ENCODE measurements at regions not wholly inside any gene's neighbourhood (a gene's known extent, or its start where the extent isn't known, plus 50 kb on each side); places are given as distances from the start of the nearest gene placed in this dataset.
"Not testable (repeated sequence)": the region's sequence is repeated elsewhere in the genome, so short reads cannot be mapped to it uniquely, and the experiment has no call there.

- Mint-ChIP-seq H3K27ac (no peak overlapping the region), H3K36me3 (ENCODE audit: insufficient read depth in 2 of 2) (peaks cover 0 to 2% of the 10 kb centered on the region in 2 donors), H3K4me3 (no peak overlapping the region), H3K4me1 (ENCODE audit: low read depth) (no peaks in the 10 kb centered on the region), H3K27me3 (ENCODE audit: low read depth) (no peaks in the 10 kb centered on the region), H3K9me3 (peaks cover 4% of the 10 kb centered on the region in 2 donors)
- ATAC-seq (replicated peaks in 1 of 2): no peak
- DNase-seq: no peak
These were observed 401.8 kb downstream of the BTG1 start for GRCh38 chr12:91743704-91744321.

- peaks cover 4% of the 10 kb centered on the region in 2 donors for H3K9me3 Mint-ChIP-seq
- no peak overlapping the region for H3K27ac Mint-ChIP-seq
- DNase-seq (no peak), ATAC-seq (replicated peaks in 1 of 2) (no peak)
- no peaks in the 10 kb centered on the region for H3K4me1 Mint-ChIP-seq (ENCODE audit: low read depth)
- H3K27me3 Mint-ChIP-seq (ENCODE audit: low read depth): no peaks in the 10 kb centered on the region
- peaks cover 0 to 2% of the 10 kb centered on the region in 2 donors for H3K36me3 Mint-ChIP-seq (ENCODE audit: insufficient read depth in 2 of 2)
- H3K4me3 Mint-ChIP-seq: no peak overlapping the region
These were observed 402.4 kb downstream of the BTG1 start for GRCh38 chr12:91743280-91743679.

- peaks cover 4% of the 10 kb centered on the region in 2 donors for H3K9me3 Mint-ChIP-seq
- no peak for DNase-seq
- H3K4me1 Mint-ChIP-seq (ENCODE audit: low read depth): no peaks in the 10 kb centered on the region
- peaks cover 0 to 2% of the 10 kb centered on the region in 2 donors for H3K36me3 Mint-ChIP-seq (ENCODE audit: insufficient read depth in 2 of 2)
- no peak overlapping the region for H3K4me3 Mint-ChIP-seq
- no peaks in the 10 kb centered on the region for H3K27me3 Mint-ChIP-seq (ENCODE audit: low read depth)
- ATAC-seq (replicated peaks in 1 of 2): no peak
- no peak overlapping the region for H3K27ac Mint-ChIP-seq
These were observed 403.7 kb downstream of the BTG1 start for GRCh38 chr12:91741932-91742331.

- H3K27ac Mint-ChIP-seq; H3K36me3 Mint-ChIP-seq (ENCODE audit: insufficient read depth in 2 of 2); ATAC-seq (replicated peaks in 1 of 2); H3K27me3 Mint-ChIP-seq (ENCODE audit: low read depth); DNase-seq; H3K4me3 Mint-ChIP-seq; H3K4me1 Mint-ChIP-seq (ENCODE audit: low read depth); H3K9me3 Mint-ChIP-seq: not testable (repeated sequence)
These were observed 411.8 kb downstream of the BTG1 start for GRCh38 chr12:91733846-91734245.

- no peak for ATAC-seq (replicated peaks in 1 of 2)
- no peaks in the 10 kb centered on the region for H3K4me1 Mint-ChIP-seq (ENCODE audit: low read depth)
- H3K36me3 Mint-ChIP-seq (ENCODE audit: insufficient read depth in 2 of 2): peaks cover 0 to 3% of the 10 kb centered on the region in 2 donors
These were observed 413.6 kb downstream of the BTG1 start for GRCh38 chr12:91732086-91732485.

GRCh38 chr12:91729543-91729942, 416.1 kb downstream of the BTG1 start:
- Mint-ChIP-seq H3K4me1 (ENCODE audit: low read depth) (no peaks in the 10 kb centered on the region), H3K36me3 (ENCODE audit: insufficient read depth in 2 of 2) (peaks cover 0 to 3% of the 10 kb centered on the region in 2 donors), H3K9me3 (peaks cover 5% of the 10 kb centered on the region in 2 donors), H3K27ac (no peak overlapping the region), H3K4me3 (no peak overlapping the region), H3K27me3 (ENCODE audit: low read depth) (no peaks in the 10 kb centered on the region)
- no peak for ATAC-seq (replicated peaks in 1 of 2)
- no peak for DNase-seq

More at GRCh38 chr12:91732086-91732485, 413.6 kb downstream of the BTG1 start:
- peaks cover 5 to 9% of the 10 kb centered on the region in 2 donors for H3K9me3 Mint-ChIP-seq
- H3K27ac Mint-ChIP-seq: no peak overlapping the region
- DNase-seq: no peak
- no peak overlapping the region for H3K4me3 Mint-ChIP-seq
- no peaks in the 10 kb centered on the region for H3K27me3 Mint-ChIP-seq (ENCODE audit: low read depth)

GRCh38 chr12:91723191-91723590, 422.5 kb downstream of the BTG1 start:
- H3K4me1 Mint-ChIP-seq (ENCODE audit: low read depth): peaks cover 10% of the 10 kb centered on the region
- H3K36me3 Mint-ChIP-seq (ENCODE audit: insufficient read depth in 2 of 2): no peaks in the 10 kb centered on the region
- H3K4me3 Mint-ChIP-seq: no peak overlapping the region
- H3K27me3 Mint-ChIP-seq (ENCODE audit: low read depth): no peaks in the 10 kb centered on the region
- peaks cover 0 to 1% of the 10 kb centered on the region in 2 donors for H3K9me3 Mint-ChIP-seq
- DNase-seq (no peak), ATAC-seq (replicated peaks in 1 of 2) (no peak)
- H3K27ac Mint-ChIP-seq: no peak overlapping the region

GRCh38 chr12:91722072-91722471, 423.6 kb downstream of the BTG1 start:
- H3K4me1 Mint-ChIP-seq (ENCODE audit: low read depth): peaks cover 10% of the 10 kb centered on the region
- H3K36me3 Mint-ChIP-seq (ENCODE audit: insufficient read depth in 2 of 2): no peaks in the 10 kb centered on the region
- H3K27me3 Mint-ChIP-seq (ENCODE audit: low read depth): no peaks in the 10 kb centered on the region
- H3K9me3 Mint-ChIP-seq: peaks cover 0 to 1% of the 10 kb centered on the region in 2 donors
- ATAC-seq (replicated peaks in 1 of 2): peak; percentile 100
- H3K27ac Mint-ChIP-seq: no peak overlapping the region
- DNase-seq: peak; percentile 49 to 57
- no peak overlapping the region for H3K4me3 Mint-ChIP-seq

GRCh38 chr12:91721023-91721422, 424.6 kb downstream of the BTG1 start:
- H3K4me3 Mint-ChIP-seq: no peak overlapping the region
- H3K4me1 Mint-ChIP-seq (ENCODE audit: low read depth): peaks cover 10% of the 10 kb centered on the region
- peaks cover 0 to 1% of the 10 kb centered on the region in 2 donors for H3K9me3 Mint-ChIP-seq
- no peaks in the 10 kb centered on the region for H3K36me3 Mint-ChIP-seq (ENCODE audit: insufficient read depth in 2 of 2)
- ATAC-seq (replicated peaks in 1 of 2): no peak
- no peak for DNase-seq
- no peaks in the 10 kb centered on the region for H3K27me3 Mint-ChIP-seq (ENCODE audit: low read depth)
- no peak overlapping the region for H3K27ac Mint-ChIP-seq

GRCh38 chr12:91718326-91718725, 427.3 kb downstream of the BTG1 start:
- Mint-ChIP-seq H3K36me3 (ENCODE audit: insufficient read depth in 2 of 2) (no peaks in the 10 kb centered on the region), H3K27me3 (ENCODE audit: low read depth) (no peaks in the 10 kb centered on the region), H3K4me1 (ENCODE audit: low read depth) (peaks cover 10% of the 10 kb centered on the region), H3K27ac (no peak overlapping the region), H3K4me3 (no peak overlapping the region), H3K9me3 (peaks cover 0 to 1% of the 10 kb centered on the region in 2 donors)
- DNase-seq (no peak), ATAC-seq (replicated peaks in 1 of 2) (no peak)

GRCh38 chr12:91717804-91718203, 427.8 kb downstream of the BTG1 start:
- Mint-ChIP-seq H3K27ac (no peak overlapping the region), H3K36me3 (ENCODE audit: insufficient read depth in 2 of 2) (no peaks in the 10 kb centered on the region), H3K27me3 (ENCODE audit: low read depth) (no peaks in the 10 kb centered on the region), H3K4me1 (ENCODE audit: low read depth) (peaks cover 10% of the 10 kb centered on the region), H3K4me3 (no peak overlapping the region), H3K9me3 (peaks cover 1 to 4% of the 10 kb centered on the region in 2 donors)
- DNase-seq (no peak), ATAC-seq (replicated peaks in 1 of 2) (no peak)

GRCh38 chr12:91711925-91712324, 433.7 kb downstream of the BTG1 start:
- not testable (repeated sequence) for DNase-seq; H3K9me3 Mint-ChIP-seq; ATAC-seq (replicated peaks in 1 of 2); H3K27me3 Mint-ChIP-seq (ENCODE audit: low read depth); H3K4me1 Mint-ChIP-seq (ENCODE audit: low read depth); H3K36me3 Mint-ChIP-seq (ENCODE audit: insufficient read depth in 2 of 2); H3K27ac Mint-ChIP-seq; H3K4me3 Mint-ChIP-seq

- H3K4me3 Mint-ChIP-seq: no peak overlapping the region
- ATAC-seq (replicated peaks in 1 of 2): no peak
- no peaks in the 10 kb centered on the region for H3K27me3 Mint-ChIP-seq (ENCODE audit: low read depth)
- H3K4me1 Mint-ChIP-seq (ENCODE audit: low read depth): no peaks in the 10 kb centered on the region
- H3K36me3 Mint-ChIP-seq (ENCODE audit: insufficient read depth in 2 of 2): peaks cover 0 to 2% of the 10 kb centered on the region in 2 donors
- no peak overlapping the region for H3K27ac Mint-ChIP-seq
- peaks cover 0 to 1% of the 10 kb centered on the region in 2 donors for H3K9me3 Mint-ChIP-seq
- DNase-seq: no peak
These were observed 439.2 kb downstream of the BTG1 start for GRCh38 chr12:91706466-91706865.

- Mint-ChIP-seq H3K4me1 (ENCODE audit: low read depth) (no peaks in the 10 kb centered on the region), H3K9me3 (peaks cover 0 to 2% of the 10 kb centered on the region in 2 donors), H3K36me3 (ENCODE audit: insufficient read depth in 2 of 2) (no peaks in the 10 kb centered on the region), H3K4me3 (no peak overlapping the region), H3K27me3 (ENCODE audit: low read depth) (no peaks in the 10 kb centered on the region), H3K27ac (no peak overlapping the region)
- ATAC-seq (replicated peaks in 1 of 2) (no peak), DNase-seq (no peak)
These were observed 441.2 kb downstream of the BTG1 start for GRCh38 chr12:91704446-91704845.

Measured in activated T-cell treated with anti-CD3 and anti-CD28 coated beads, Interleukin-2, amount 50 U/mL, for 72 hours (primary cell).